K562 (cell line): ENCODE measurements at regions not wholly inside any gene's neighbourhood (a gene's known extent, or its start where the extent isn't known, plus 50 kb on each side); places are given as distances from the start of the nearest gene placed in this dataset.

ENCODE experiments used
- ATAC-seq: fragments of 200-7000 bp; cut with Tn5 transposase; 3 replicates; pipeline ENCODE4 v1.9.1; 2020; ENCODE audit warnings: moderate library complexity
- BruUV-seq: library from RNA; stranded (reverse); fragments of 400-500 nt; replicated peaks from 2 replicates; lab custom pipeline; 2021; lab: Mats Ljungman, UMichigan
- CTCF ChIA-PET: fragments of 300-600 bp; formaldehyde crosslinking; extraction: SDS; loops from one replicate; lab custom pipeline; 2021; ENCODE audit warnings: low intra/inter-chr PET ratio; lab: Yijun Ruan, JAX
- POLR2A ChIA-PET: fragments of 300-600, 350-650 bp; sonication (Branson Sonifier 250); formaldehyde crosslinking; extraction: SDS; loops from one replicate; lab custom pipeline; 2021; ENCODE audit warnings: antibody characterized with exemption, inconsistent platforms; lab: Yijun Ruan, JAX
- DNase-seq, 4 experiments: peaks; one replicate each; pipeline versions ENCODE4 v3.0.0 to v3.0.0-alpha.2; 2011 to 2018; ENCODE audit warnings: low spot score in 3 of 4, mixed read lengths in 3 of 4; ENCODE audit errors: extremely low read depth in 1 of 4
- FAIRE-seq: peaks from 2 replicates; lab custom pipeline; 2011; peaks lifted over from hg19 to GRCh38; lab: Jason Lieb, UNC
- H2AFZ ChIP-seq: 2 replicates; pipeline ENCODE4 v1.6.0; 2011; ENCODE audit warnings: low read depth, low read length, control low read depth, inconsistent platforms
- H3K27ac ChIP-seq: fragments of 200-600 bp; 3 replicates; pipeline ENCODE4 v1.8.0; 2011; ENCODE audit warnings: low read depth, mild to moderate bottlenecking, control low read depth, inconsistent platforms, low read length, moderate library complexity, mixed read lengths; ENCODE audit errors: extremely low read depth
- H3K27me3 ChIP-seq, 2 experiments: fragments of 300-600 bp in 1 of 2; 2 replicates in 1 of 2; 3 replicates in 1 of 2; pipeline versions ENCODE4 v1.6.0 to v1.8.0; 2011; ENCODE audit warnings: inconsistent platforms in 2 of 2, low read length in 2 of 2, mild to moderate bottlenecking in 1 of 2, mixed read lengths in 1 of 2, moderate library complexity in 1 of 2; ENCODE audit not compliant: control insufficient read depth in 2 of 2, insufficient read depth in 2 of 2
- H3K36me3 ChIP-seq: fragments of 300-600 bp; 3 replicates; pipeline ENCODE4 v1.8.0; 2011; ENCODE audit warnings: mild to moderate bottlenecking, low read length, inconsistent platforms; ENCODE audit not compliant: control insufficient read depth, insufficient read depth
- H3K4me1 ChIP-seq, 2 experiments: fragments of 200-600 bp in 1 of 2; replicated peaks in 1 of 2; 2 replicates in 1 of 2; 3 replicates in 1 of 2; pipeline versions ENCODE4 v1.5.1 to v1.8.0; 2011; ENCODE audit warnings: inconsistent platforms in 2 of 2, low read length in 2 of 2, mild to moderate bottlenecking in 1 of 2, mixed read lengths in 1 of 2, moderate library complexity in 1 of 2; ENCODE audit not compliant: control insufficient read depth in 2 of 2, insufficient read depth in 2 of 2
- H3K4me2 ChIP-seq: 2 replicates; pipeline ENCODE4 v1.6.1; 2011; ENCODE audit warnings: low read length, control low read depth, inconsistent platforms, mixed read lengths; ENCODE audit not compliant: insufficient read depth
- H3K4me3 ChIP-seq: fragments of 200-600 bp; sonication (generic), shearing (Covaris generic); 2 replicates; pipeline ENCODE4 v1.5.1; 2016; ENCODE audit warnings: control low read depth, inconsistent platforms
- H3K79me2 ChIP-seq: fragments of 200-600 bp; 3 replicates; pipeline ENCODE4 v1.8.0; 2011; ENCODE audit warnings: low read length, inconsistent platforms; ENCODE audit not compliant: control insufficient read depth, insufficient read depth
- H3K9ac ChIP-seq, 2 experiments: 2 replicates each; pipeline versions ENCODE4 v1.6.0 to v1.6.1; 2011; ENCODE audit warnings: low read depth in 2 of 2, low read length in 2 of 2, control low read depth in 1 of 2, inconsistent platforms in 1 of 2, mild to moderate bottlenecking in 1 of 2, mixed read lengths in 1 of 2; ENCODE audit not compliant: insufficient read depth in 1 of 2
- H3K9me1 ChIP-seq: one replicate; pipeline ENCODE4 v1.6.0; 2011; ENCODE audit warnings: inconsistent platforms, mild to moderate bottlenecking, low read length, moderate library complexity; ENCODE audit not compliant: control insufficient read depth, insufficient read depth
- H3K9me3 ChIP-seq: replicated peaks from 2 replicates; pipeline ENCODE4 v1.5.1; 2011; ENCODE audit warnings: low read depth, low read length, inconsistent platforms; ENCODE audit not compliant: control insufficient read depth, insufficient read depth
- H4K20me1 ChIP-seq: replicated peaks from 2 replicates; pipeline ENCODE4 v1.6.1; 2011; ENCODE audit warnings: low read length, inconsistent platforms, mixed read lengths; ENCODE audit not compliant: control insufficient read depth, insufficient read depth
- CTBP1 ChIP-seq: fragments of 450-650 bp; IDR thresholded peaks from 2 replicates; pipeline ENCODE4 v1.6.1; 2016; ENCODE audit warnings: borderline replicate concordance
- DMBX1 ChIP-seq: fragments of 250-450 bp; sonication (Bioruptor Pico); IDR thresholded peaks from 2 replicates; pipeline ENCODE4 v1.8.0; 2022; ENCODE audit warnings: inconsistent platforms, mild to moderate bottlenecking, moderate library complexity, borderline replicate concordance
- ETV6 ChIP-seq, 3 experiments: fragments of 150-350 bp in 1 of 3; sonication (generic) in 1 of 3; formaldehyde crosslinking in 1 of 3; IDR thresholded peaks; 2 replicates each; pipeline versions ENCODE4 v1.6.1 to v1.8.0; 2014 to 2022; ENCODE audit warnings: borderline replicate concordance in 2 of 3, low read depth in 2 of 3, antibody characterized with exemption in 1 of 3, low read length in 1 of 3, mild to moderate bottlenecking in 1 of 3, missing genetic modification reagents in 1 of 3
- FOXA3 ChIP-seq, 2 experiments: fragments of 450-650 bp in 1 of 2; sonication (generic) in 1 of 2; formaldehyde crosslinking; IDR thresholded peaks in 1 of 2; conservative IDR thresholded peaks in 1 of 2; 2 replicates each; pipeline versions ENCODE4 v1.4.0 to v1.8.0; 2020 to 2022; ENCODE audit warnings: mild to moderate bottlenecking in 2 of 2, missing genetic modification reagents in 1 of 2
- KAT8 ChIP-seq: fragments of 450-650 bp; IDR thresholded peaks from 2 replicates; pipeline ENCODE4 v1.6.1; 2016; ENCODE audit warnings: low read depth, mild to moderate bottlenecking
- MECOM ChIP-seq: fragments of 250-450 bp; sonication (Bioruptor Pico); IDR thresholded peaks from 2 replicates; pipeline ENCODE4 v1.8.0; 2022; ENCODE audit warnings: inconsistent platforms
- MED1 ChIP-seq: sonication (generic); formaldehyde crosslinking; IDR thresholded peaks from 2 replicates; pipeline ENCODE4 v1.8.1; 2023; ENCODE audit warnings: missing genetic modification reagents, borderline replicate concordance
- PHF21A ChIP-seq: fragments of 450-650 bp; IDR thresholded peaks from 2 replicates; pipeline ENCODE4 v1.6.1; 2017; ENCODE audit warnings: low read depth, borderline replicate concordance
- POLR3A ChIP-seq: IDR thresholded peaks from 2 replicates; pipeline ENCODE4 v1.6.1; 2011; ENCODE audit warnings: borderline replicate concordance, mild to moderate bottlenecking, moderate library complexity; ENCODE audit not compliant: insufficient read length, insufficient read depth; ENCODE audit errors: extremely low read depth
- RBBP5 ChIP-seq: fragments of 200-600 bp; sonication (generic); IDR thresholded peaks from 2 replicates; pipeline ENCODE4 v1.6.1; 2012; ENCODE audit warnings: borderline replicate concordance, mild to moderate bottlenecking, low read length, control low read depth, inconsistent platforms; ENCODE audit not compliant: insufficient read depth, poor library complexity, severe bottlenecking
- SLC30A9 ChIP-seq: fragments of 250-450 bp; sonication (Bioruptor Pico); IDR thresholded peaks from 2 replicates; pipeline ENCODE4 v1.8.0; 2022; ENCODE audit warnings: mild to moderate bottlenecking, moderate library complexity
- ZNF830 ChIP-seq: fragments of 250-450 bp; sonication (Bioruptor Pico); IDR thresholded peaks from 2 replicates; pipeline ENCODE4 v1.5.0; 2021; ENCODE audit warnings: mild to moderate bottlenecking
- WGBS: fragments of 100-300 bp; shearing (Covaris generic); methylation state at CpG from one replicate; pipeline ENCODE4 v1.1.6; 2016; ENCODE audit warnings: low coverage, mixed read lengths; ENCODE audit not compliant: insufficient coverage; ENCODE audit errors: missing lambda C conversion rate; 5-methylcytosine and 5-hydroxymethylcytosine counted together
- in situ Hi-C: fragments of 300-500 bp; cut with MboI; formaldehyde crosslinking; loops from 4 replicates; pipeline ENCODE4 v1.15.0; 2018; ENCODE audit warnings: inconsistent platforms, mixed read lengths
- intact Hi-C: fragments of 100-400 bp; cut with micrococcal nuclease; formaldehyde crosslinking; loops from 2 replicates; pipeline ENCODE4 v1.14.2; 2022
- TF ChIP-seq, protein P1 (sequence below): sonication (generic); formaldehyde crosslinking; IDR thresholded peaks from 2 replicates; pipeline ENCODE4 v1.9.0; 2022; ENCODE audit warnings: mild to moderate bottlenecking, missing genetic modification reagents

DNA sequence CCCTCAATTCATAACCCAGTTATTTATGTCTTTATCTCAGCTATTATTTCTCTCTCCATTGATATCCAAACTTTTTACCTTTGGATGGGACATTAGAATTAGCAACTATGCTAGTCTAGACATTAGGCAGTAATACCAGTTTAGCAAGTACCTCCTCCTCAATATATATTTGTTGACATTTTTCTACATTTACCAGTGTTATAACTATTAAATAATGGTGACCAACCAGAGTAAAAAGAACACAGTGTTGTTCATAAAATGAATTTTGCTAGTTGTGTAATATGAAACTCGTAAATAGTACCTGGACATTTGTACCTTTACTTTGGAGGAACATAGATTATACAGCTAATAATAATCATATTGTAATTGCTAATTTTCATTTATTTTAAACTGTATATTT lies 554.6 kb upstream of the CDH6 start:
- intact Hi-C loops (no loop called here), in situ Hi-C loops (no loop called here)
- no peak for ATAC-seq
- no peak overlapping the region for H3K4me2 ChIP-seq
- no peaks in the 10 kb centered on the region for H3K4me1 ChIP-seq
- no peaks in the 10 kb centered on the region for H3K27me3 ChIP-seq
- no peaks in the 10 kb centered on the region for H3K79me2 ChIP-seq
- no peaks in the 10 kb centered on the region for H3K36me3 ChIP-seq
- no peaks in the 10 kb centered on the region for H3K9me1 ChIP-seq
- no peak for DNase-seq
- no peak overlapping the region for H3K27ac ChIP-seq
- no peak for FAIRE-seq
- no TSS peak for BruUV-seq
- H3K9ac ChIP-seq = no peak overlapping the region
- WGBS = 4% methylated on average over 1 of the region's 1 CpG
- no peak for TF ChIP-seq FOXA3 (CRISPR knock-in tag; conservative IDR thresholded peaks at IDR 0.05 in 1 of 2, IDR thresholded peaks at IDR 0.05 in 1 of 2)
- no peak for TF ChIP-seq MED1 (CRISPR knock-in tag)
- TF ChIP-seq ZNF830 = no peak
- TF ChIP-seq MECOM = no peak
- TF ChIP-seq POLR3A = no peak
- TF ChIP-seq KAT8 = no peak
- TF ChIP-seq, protein P1, sequence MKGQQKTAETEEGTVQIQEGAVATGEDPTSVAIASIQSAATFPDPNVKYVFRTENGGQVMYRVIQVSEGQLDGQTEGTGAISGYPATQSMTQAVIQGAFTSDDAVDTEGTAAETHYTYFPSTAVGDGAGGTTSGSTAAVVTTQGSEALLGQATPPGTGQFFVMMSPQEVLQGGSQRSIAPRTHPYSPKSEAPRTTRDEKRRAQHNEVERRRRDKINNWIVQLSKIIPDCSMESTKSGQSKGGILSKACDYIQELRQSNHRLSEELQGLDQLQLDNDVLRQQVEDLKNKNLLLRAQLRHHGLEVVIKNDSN (CRISPR knock-in tag) = no peak
- TF ChIP-seq ETV6 (IDR thresholded peaks at IDR 0.05; ENCODE audit: borderline replicate concordance in 1 of 2, low read depth in 2 of 2, low read length in 1 of 2) = no peak
- no peak for TF ChIP-seq ETV6 (CRISPR knock-in tag; IDR thresholded peaks at IDR 0.05; ENCODE audit: borderline replicate concordance)
- no peak for TF ChIP-seq RBBP5
- no peak for TF ChIP-seq DMBX1 (CRISPR knock-in tag)
- no peak for TF ChIP-seq SLC30A9
- no peak for TF ChIP-seq PHF21A
- no peak for TF ChIP-seq CTBP1
- ChIA-PET CTCF (no interaction called here), POLR2A (no interaction called here)
- no peak overlapping the region for H2AFZ ChIP-seq
- no peaks in the 10 kb centered on the region for H4K20me1 ChIP-seq
- no peaks in the 10 kb centered on the region; the same call in 1 of the 2 replicates for H3K9me3 ChIP-seq
- no peak overlapping the region for H3K4me3 ChIP-seq
